ENCODE measurements at regions not wholly inside any gene's neighbourhood (a gene's known extent, or its start where the extent isn't known, plus 50 kb on each side); places are given as distances from the start of the nearest gene placed in this dataset.
"Not testable (repeated sequence)": the region's sequence is repeated elsewhere in the genome, so short reads cannot be mapped to it uniquely, and the experiment has no call there.

DNA sequence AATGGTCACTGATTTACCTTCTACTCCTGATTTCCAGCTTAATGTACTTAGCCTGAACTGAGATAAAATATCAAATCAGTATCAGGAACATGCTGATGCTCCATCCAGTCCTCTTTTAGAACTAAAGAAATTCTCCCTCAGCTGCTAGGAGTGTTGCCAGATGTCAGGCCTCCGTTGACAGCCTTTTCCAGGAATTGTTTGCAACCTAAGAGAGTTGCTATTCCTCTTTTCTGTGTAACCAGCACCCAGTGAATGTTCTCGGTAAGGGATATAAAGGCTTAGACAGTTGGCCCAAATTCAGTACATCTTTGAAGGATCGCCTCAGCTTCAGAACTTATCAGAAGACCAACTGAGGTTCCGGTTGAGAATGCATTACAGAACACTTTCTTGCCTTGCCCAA is 559.0 kb downstream of the PCDH17 start:
- no peak for DNase-seq (ENCODE audit: low spot score)

DNA sequence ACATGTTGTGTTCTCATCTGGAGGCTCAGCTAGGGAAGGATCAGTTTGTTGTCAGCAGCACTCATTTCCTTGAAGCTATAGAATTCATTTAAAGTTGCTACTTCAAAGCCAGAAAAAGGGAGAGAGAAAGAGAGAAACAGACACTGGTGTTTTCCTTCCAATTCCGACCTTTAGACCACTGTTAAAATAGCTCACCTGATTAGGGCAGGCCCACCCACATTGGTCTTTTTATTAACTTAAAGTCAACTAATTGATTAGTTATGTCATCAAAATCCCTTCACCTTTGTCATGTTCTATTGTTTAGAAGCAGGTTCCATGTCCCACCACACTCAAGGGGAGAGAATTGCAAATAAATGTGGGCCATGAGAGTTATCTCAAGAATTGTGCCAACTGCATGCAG is 560.2 kb downstream of the PCDH17 start:
- DNase-seq (ENCODE audit: low spot score): no peak

DNA sequence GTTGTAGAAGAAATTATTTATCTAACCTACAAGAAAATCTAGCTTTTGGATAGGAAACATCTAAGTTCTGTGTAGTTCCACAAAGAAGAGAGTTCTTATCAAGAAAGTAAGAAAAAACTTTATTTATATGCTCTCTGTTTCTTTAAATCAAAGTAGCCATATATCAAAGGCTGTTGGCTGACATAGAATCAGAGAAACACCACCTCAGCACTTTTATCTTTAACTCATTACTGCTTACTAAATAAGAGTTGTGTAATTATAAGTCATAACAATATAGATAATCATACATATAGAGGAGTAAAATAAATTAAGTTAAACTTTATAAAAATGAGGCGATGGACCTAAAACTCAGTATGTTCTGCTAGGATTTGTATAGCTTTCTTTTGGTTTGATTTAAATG is 570.6 kb downstream of the PCDH17 start:
- no peak for DNase-seq (ENCODE audit: low spot score)

GRCh38 chr13:58207501-58207900 is 576.0 kb downstream of the PCDH17 start:
- DNase-seq (ENCODE audit: low spot score): no peak

- DNase-seq (ENCODE audit: low spot score): no peak
These were observed 603.9 kb downstream of the PCDH17 start for GRCh38 chr13:58235454-58235853.

DNA sequence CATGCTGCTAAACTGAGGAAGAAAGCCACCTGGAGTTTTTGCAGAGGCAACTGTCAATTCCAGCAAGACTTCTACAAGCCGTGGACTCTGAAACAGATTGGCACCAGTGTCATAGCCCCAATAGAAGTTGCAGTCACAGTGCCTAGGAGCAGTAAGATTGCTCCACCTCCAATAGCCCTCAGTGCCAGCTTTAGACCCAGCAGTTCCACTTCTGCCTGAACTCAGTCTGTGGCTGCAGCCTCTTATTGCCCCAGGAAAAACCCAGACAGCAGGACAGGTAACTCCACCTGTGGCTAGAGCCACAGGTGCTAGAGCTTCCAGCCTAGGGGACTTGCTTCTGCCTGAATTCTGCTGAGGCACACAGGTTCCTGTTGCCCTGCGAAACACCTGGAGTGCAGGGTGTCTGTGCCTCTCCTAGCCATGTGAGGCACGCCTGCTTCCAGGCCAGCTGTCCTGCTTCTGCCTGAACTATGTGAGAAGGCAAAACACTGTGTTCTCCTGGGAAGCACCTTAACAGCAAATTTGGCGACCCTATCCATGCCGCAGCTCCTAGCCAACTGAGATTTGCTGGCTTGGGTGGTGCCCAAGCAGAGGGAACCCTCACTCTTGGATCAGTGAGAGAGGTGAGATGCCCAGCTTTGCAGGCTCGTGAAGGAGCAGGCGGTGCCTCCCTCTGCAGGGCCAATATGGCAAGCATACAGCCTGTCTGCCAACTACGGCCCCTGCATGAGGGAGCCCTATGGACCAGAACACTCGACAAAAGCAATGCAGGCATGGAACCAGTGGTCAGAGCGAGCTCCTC is 607.6 kb downstream of the PCDH17 start:
- DNase-seq (ENCODE audit: low spot score): no peak

DNA sequence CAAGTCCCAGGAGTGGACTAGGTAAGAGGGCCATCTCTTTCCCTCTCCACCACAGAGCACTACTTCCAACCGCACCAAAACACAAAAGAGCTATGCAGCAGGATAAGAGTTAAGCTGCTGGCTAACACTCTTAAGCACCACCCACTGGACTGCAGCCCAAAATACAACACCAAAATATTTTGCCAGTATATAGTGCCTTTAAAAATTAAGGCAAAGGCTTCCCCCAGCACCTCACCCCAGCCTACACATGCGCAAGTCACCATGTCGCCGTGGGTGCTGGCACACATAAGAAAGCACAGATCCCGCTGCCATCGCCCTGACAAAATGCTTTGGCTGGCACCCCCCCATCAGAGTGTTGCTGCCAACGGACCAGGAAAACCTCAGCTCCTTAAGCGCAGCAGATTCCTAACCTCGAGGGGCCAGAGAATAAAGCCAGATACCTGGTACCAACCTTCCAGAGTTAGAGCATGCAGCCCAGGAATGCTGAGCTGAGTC is 608.3 kb downstream of the PCDH17 start:
- DNase-seq (ENCODE audit: low spot score): no peak

- DNase-seq (ENCODE audit: low spot score): no peak
These were observed 615.5 kb downstream of the PCDH17 start for GRCh38 chr13:58247080-58247479.

GRCh38 chr13:58254943-58255342 is 623.4 kb downstream of the PCDH17 start:
- DNase-seq (ENCODE audit: low spot score): no peak

- DNase-seq (ENCODE audit: low spot score): no peak
These were observed 634.7 kb downstream of the PCDH17 start for GRCh38 chr13:58266271-58266670.

GRCh38 chr13:58298556-58299135 is 667.1 kb downstream of the PCDH17 start:
- no peak for DNase-seq (ENCODE audit: low spot score)

DNA sequence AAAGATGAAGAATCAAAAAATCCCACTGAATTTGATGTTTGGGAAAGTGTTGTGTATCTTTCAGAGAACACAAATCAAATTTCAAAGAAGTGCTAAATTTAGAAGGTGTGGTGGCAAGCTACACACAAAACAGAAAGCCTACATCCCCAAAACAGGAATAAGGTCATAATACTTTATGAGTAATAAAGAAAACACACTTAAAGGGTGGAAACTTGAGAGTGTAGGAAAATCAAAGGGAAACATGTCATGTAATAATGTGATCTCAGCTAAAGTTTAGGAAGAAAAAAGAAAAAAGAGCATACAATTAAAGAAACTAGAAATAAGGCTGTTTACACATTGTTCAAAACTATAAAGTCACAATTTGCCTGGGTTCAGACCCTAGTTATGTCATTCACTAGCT is 668.7 kb downstream of the PCDH17 start:
- no peak for DNase-seq (ENCODE audit: low spot score)

- no peak for DNase-seq (ENCODE audit: low spot score)
These were observed 669.6 kb downstream of the PCDH17 start for GRCh38 chr13:58300974-58301681.

- no peak for DNase-seq (ENCODE audit: low spot score)
These were observed 670.8 kb downstream of the PCDH17 start for GRCh38 chr13:58302349-58302748.

DNA sequence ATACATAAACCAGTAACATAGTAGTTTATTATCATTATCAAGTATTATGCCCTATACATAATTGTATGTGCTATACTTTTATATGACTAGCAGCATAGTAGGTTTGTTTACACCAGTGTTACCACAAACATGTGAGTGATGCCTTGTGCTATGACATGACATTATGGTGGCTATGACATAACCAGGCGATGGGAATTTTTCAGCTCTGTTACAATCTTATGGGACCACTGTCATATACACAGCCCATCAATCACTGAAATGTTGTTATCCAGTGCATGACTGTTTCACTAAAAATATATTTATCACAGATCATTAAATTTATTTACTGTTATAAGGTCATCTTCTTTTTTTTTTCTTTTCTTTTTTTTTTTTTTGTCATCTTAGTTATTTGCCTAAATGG is 674.5 kb downstream of the PCDH17 start:
- DNase-seq (ENCODE audit: low spot score): no peak

- no peak for DNase-seq (ENCODE audit: low spot score)
These were observed 681.7 kb downstream of the PCDH17 start for GRCh38 chr13:58313219-58313618.

DNA sequence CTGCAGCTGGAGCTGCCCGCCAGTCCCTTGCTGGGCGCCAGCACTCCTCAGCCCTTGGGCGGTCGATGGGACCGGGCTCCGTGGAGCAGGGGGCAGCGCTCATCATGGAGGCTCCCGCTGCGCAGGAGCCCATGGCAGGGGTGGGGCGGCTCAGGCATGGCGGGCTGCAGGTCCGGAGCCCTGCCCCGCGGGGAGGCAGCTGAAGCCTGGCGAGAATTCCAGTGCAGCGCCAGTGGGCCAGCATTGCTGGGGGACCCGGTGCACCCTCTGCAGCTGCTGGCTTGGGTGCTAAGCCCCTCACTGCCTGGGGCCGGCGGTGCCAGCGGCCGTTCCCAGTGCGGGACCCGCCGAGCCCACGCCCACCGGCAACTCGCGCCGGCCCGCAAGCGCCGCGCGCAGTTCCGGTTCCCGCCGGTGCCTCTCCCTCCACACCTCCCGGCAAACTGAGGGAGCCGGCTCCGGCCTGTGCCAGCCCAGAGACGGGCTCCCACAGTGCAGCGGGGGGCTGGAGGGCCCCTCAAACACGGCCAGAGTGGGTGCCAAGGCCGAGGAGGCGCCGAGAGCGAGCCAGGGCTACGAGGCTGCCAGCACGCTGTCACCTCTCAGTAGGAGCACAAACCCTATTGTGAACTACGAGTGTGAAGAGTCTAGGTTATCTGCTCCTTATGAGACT is 687.1 kb downstream of the PCDH17 start:
- DNase-seq (ENCODE audit: low spot score): no peak

DNA sequence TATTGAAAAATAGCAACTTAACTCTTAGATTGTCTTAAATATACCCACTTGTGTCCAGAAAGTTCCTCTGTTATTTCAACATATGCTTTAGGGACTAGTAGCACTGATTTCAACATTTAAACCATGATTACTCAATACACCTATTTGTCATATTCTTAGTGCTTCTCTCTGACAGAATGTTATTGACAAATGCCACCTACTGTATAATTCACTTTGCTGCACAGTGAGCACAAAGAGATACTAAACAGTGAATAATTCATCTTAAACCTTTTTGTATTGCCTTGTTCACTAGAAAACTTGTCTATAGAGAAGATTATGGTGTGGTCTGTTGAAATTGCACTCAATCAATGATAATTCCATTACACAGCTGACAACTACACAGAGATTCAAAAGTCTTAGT is 692.6 kb downstream of the PCDH17 start:
- no peak for DNase-seq (ENCODE audit: low spot score)

DNA sequence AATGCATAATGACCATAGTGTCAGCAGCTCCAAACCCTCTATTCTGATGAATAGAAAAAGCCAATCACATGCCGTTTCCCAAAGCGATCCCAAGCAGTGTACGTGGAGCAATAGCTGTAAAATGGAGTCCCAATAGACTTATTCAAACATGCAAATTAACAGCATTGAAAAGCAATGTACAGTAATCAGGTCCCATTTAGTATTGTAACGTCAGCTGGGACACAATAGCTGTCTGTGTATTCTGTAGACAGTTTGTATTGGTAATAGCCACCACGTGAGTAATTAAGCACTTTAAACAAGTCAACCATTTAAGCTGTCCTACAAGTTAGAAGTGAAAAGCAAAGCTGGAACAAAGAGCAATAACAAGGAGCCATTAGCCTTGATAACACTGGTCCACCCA is 698.2 kb downstream of the PCDH17 start:
- no peak for DNase-seq (ENCODE audit: low spot score)

DNA sequence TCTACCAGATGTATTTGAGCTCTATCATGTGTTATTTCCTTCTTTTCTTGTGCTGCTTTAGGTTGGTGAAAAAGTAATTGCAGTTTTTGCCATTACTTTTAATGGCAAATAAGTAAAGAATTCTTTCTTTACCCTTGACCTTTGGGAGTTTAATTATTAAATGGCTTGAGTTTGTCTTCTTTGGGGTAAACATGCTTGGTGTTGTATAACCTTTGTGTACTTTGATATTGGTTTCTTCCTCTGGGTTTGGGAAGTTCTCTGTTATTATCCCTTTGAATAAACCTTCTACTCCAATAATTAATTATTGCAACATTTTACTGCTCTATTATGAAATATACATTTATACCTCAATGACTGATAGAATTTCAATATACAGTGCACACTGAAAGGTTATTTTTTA is 709.4 kb downstream of the PCDH17 start:
- no peak for DNase-seq (ENCODE audit: low spot score)

DNA sequence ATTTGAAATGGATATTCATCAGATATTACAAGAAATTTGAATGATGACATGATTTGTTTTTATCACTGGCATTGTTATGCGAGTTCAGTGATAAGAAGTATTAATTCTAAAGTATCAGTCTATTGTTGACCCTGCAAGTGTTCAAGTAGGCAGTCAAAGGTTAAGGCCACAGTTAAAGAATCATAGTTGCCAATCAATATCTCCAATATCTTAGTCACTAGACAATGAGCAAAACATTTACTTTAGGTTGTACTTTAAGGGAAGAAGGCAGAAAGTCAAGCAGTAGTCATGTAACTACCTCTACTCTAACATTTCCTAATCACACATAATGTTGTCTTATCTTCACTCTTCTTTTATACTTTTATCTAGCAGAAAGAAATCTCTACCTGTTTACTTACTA is 709.8 kb downstream of the PCDH17 start:
- DNase-seq (ENCODE audit: low spot score): no peak

DNA sequence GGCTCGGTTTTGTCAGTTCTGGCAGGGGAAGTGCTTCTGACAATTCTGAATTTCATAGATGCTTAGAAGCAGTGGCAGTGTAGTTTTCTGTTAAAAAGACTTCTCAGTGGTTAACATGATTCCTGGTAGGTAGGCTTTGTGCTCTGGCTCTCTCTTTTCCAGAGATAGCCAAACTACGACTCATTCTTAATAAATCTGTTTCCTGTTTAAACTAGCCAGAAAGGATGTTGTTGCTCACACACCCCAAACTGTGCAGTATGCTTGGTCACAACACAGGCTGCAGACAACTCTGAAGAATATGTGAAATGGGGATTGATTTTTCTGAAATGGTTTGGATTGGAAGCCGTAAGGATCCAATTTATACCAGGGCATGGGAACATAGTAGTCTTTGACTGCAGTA is 711.5 kb downstream of the PCDH17 start:
- no peak for DNase-seq (ENCODE audit: low spot score)

DNA sequence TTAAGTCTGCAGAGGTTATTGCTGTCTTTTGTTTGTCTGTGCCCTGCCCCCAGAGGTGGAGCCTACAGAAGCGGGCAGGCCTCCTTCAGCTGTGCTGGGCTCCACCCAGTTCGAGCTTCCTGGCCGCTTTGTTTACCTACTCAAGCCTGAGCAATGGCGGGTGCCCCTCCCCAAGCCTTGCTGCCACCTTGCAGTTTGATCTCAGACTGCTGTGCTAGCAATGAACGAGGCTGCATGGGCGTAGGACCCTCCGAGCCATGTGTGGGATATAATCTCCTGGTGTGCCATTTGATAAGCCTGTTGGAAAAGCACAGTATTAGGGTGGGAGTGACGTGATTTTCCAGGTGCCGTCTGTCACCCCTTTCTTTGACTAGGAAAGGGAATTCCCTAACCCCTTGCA is 720.6 kb downstream of the PCDH17 start:
- DNase-seq (ENCODE audit: low spot score): not testable (repeated sequence)

All from globus pallidus (tissue), 1 donor.